ENCODE measurements at regions not wholly inside any gene's neighbourhood (a gene's known extent, or its start where the extent isn't known, plus 50 kb on each side); places are given as distances from the start of the nearest gene placed in this dataset.

GRCh38 chr7:32200646-32201045 lies 130.4 kb upstream of the PDE1C start:
- no peak overlapping the region for H3K4me3 ChIP-seq (ENCODE audit: insufficient read depth, low read length)
- H3K36me3 ChIP-seq (ENCODE audit: insufficient read depth, low read length): no peaks in the 10 kb centered on the region
- H3K79me2 ChIP-seq (ENCODE audit: insufficient read depth, low read length): no peaks in the 10 kb centered on the region
- no peaks in the 10 kb centered on the region for H3K27me3 ChIP-seq (ENCODE audit: insufficient read depth, low read length)
- H4K20me1 ChIP-seq (ENCODE audit: insufficient read depth, low read length): no peaks in the 10 kb centered on the region
- no peaks in the 10 kb centered on the region for H3K9me3 ChIP-seq (ENCODE audit: low read depth, low read length)
- no peak for TF ChIP-seq CTCF (IDR thresholded peaks at IDR 0.05; ENCODE audit: extremely low read depth, low read depth, low read length)
- H2AFZ ChIP-seq (ENCODE audit: low read length): no peak overlapping the region
- no peak for DNase-seq (ENCODE audit: insufficient read length, low spot score, missing footprints)
- peaks cover 4% of the 10 kb centered on the region for H3K4me1 ChIP-seq (ENCODE audit: insufficient read depth, low read length)
- no peak overlapping the region for H3K4me2 ChIP-seq (ENCODE audit: insufficient read depth, low read length)
- H3K27ac ChIP-seq (ENCODE audit: low read depth, low read length): no peak overlapping the region

GRCh38 chr7:32194537-32194936 lies 124.3 kb upstream of the PDE1C start:
- no peaks in the 10 kb centered on the region for H3K79me2 ChIP-seq (ENCODE audit: insufficient read depth, low read length)
- H3K27ac ChIP-seq (ENCODE audit: low read depth, low read length): no peak overlapping the region
- H3K4me2 ChIP-seq (ENCODE audit: insufficient read depth, low read length): no peak overlapping the region
- H3K4me3 ChIP-seq (ENCODE audit: insufficient read depth, low read length): no peak overlapping the region
- H3K36me3 ChIP-seq (ENCODE audit: insufficient read depth, low read length): no peaks in the 10 kb centered on the region
- no peak for DNase-seq (ENCODE audit: insufficient read length, low spot score, missing footprints)
- H4K20me1 ChIP-seq (ENCODE audit: insufficient read depth, low read length): no peaks in the 10 kb centered on the region
- no peaks in the 10 kb centered on the region for H3K9me3 ChIP-seq (ENCODE audit: low read depth, low read length)
- TF ChIP-seq CTCF (IDR thresholded peaks at IDR 0.05; ENCODE audit: extremely low read depth, low read depth, low read length): no peak
- no peaks in the 10 kb centered on the region for H3K4me1 ChIP-seq (ENCODE audit: insufficient read depth, low read length)
- no peak overlapping the region for H2AFZ ChIP-seq (ENCODE audit: low read length)
- no peaks in the 10 kb centered on the region for H3K27me3 ChIP-seq (ENCODE audit: insufficient read depth, low read length)

GRCh38 chr7:32191305-32191704 lies 121.1 kb upstream of the PDE1C start:
- Histone ChIP-seq H2AFZ (ENCODE audit: low read length) (no peak overlapping the region), H3K27me3 (ENCODE audit: insufficient read depth, low read length) (no peaks in the 10 kb centered on the region), H3K36me3 (ENCODE audit: insufficient read depth, low read length) (no peaks in the 10 kb centered on the region), H3K4me1 (ENCODE audit: insufficient read depth, low read length) (no peaks in the 10 kb centered on the region), H3K9me3 (ENCODE audit: low read depth, low read length) (no peaks in the 10 kb centered on the region), H3K4me3 (ENCODE audit: insufficient read depth, low read length) (no peak overlapping the region), H3K27ac (ENCODE audit: low read depth, low read length) (no peak overlapping the region), H3K4me2 (ENCODE audit: insufficient read depth, low read length) (no peak overlapping the region), H3K79me2 (ENCODE audit: insufficient read depth, low read length) (no peaks in the 10 kb centered on the region), H4K20me1 (ENCODE audit: insufficient read depth, low read length) (no peaks in the 10 kb centered on the region)
- TF ChIP-seq CTCF (IDR thresholded peaks at IDR 0.05; ENCODE audit: extremely low read depth, low read depth, low read length): no peak
- DNase-seq (ENCODE audit: insufficient read length, low spot score, missing footprints): no peak

- H3K9me3 ChIP-seq (ENCODE audit: low read depth, low read length): no peaks in the 10 kb centered on the region
- H3K79me2 ChIP-seq (ENCODE audit: insufficient read depth, low read length): no peaks in the 10 kb centered on the region
- H3K4me1 ChIP-seq (ENCODE audit: insufficient read depth, low read length): no peaks in the 10 kb centered on the region
- TF ChIP-seq CTCF (IDR thresholded peaks at IDR 0.05; ENCODE audit: extremely low read depth, low read depth, low read length): no peak
- no peaks in the 10 kb centered on the region for H3K27me3 ChIP-seq (ENCODE audit: insufficient read depth, low read length)
- no peak overlapping the region for H2AFZ ChIP-seq (ENCODE audit: low read length)
- H3K27ac ChIP-seq (ENCODE audit: low read depth, low read length): no peak overlapping the region
- H3K4me3 ChIP-seq (ENCODE audit: insufficient read depth, low read length): no peak overlapping the region
- H3K4me2 ChIP-seq (ENCODE audit: insufficient read depth, low read length): no peak overlapping the region
- DNase-seq (ENCODE audit: insufficient read length, low spot score, missing footprints): no peak
- no peaks in the 10 kb centered on the region for H4K20me1 ChIP-seq (ENCODE audit: insufficient read depth, low read length)
- no peaks in the 10 kb centered on the region for H3K36me3 ChIP-seq (ENCODE audit: insufficient read depth, low read length)
Observed at GRCh38 chr7:32179567-32179966, 109.4 kb upstream of the PDE1C start.

Measured in osteoblast (primary cell).